RWPE1 (cell line): ENCODE measurements at regions not wholly inside any gene's neighbourhood (a gene's known extent, or its start where the extent isn't known, plus 50 kb on each side); places are given as distances from the start of the nearest gene placed in this dataset.

Experiments used
- CTCF ChIA-PET: fragments of 350-600 bp; sonication (Branson Sonifier 250); formaldehyde crosslinking; extraction: SDS; loops from one replicate; lab custom pipeline; 2021; lab: Yijun Ruan, JAX
- POLR2A ChIA-PET: fragments of 400-600 bp; formaldehyde crosslinking; extraction: SDS; loops from one replicate; lab custom pipeline; 2020; ENCODE audit warnings: antibody characterized with exemption; ENCODE audit not compliant: low non-redundant PET; lab: Yijun Ruan, JAX
- DNase-seq: peaks from one replicate; pipeline ENCODE4 v3.0.0; 2012; ENCODE audit warnings: low spot score
- H3K27ac ChIP-seq: fragments of 450-650 bp; 2 replicates; pipeline ENCODE4 v1.5.1; 2017
- CTCF ChIP-seq: fragments of 450-650 bp; conservative IDR thresholded peaks from 2 replicates; pipeline ENCODE4 v1.5.1; 2017; ENCODE audit warnings: low read depth, mild to moderate bottlenecking

GRCh38 chr6:132964868-132965382 lies 150.6 kb downstream of the RPS12 start:
- ChIA-PET CTCF (interaction anchor here (0.6 to 0.7 kb wide), 3 partner anchors 93 to 408 kb away, joined by 3 read pairs; no protein-coding TSS in a partner anchor), POLR2A (no interaction called here)
- TF ChIP-seq CTCF = no peak
- no peak for DNase-seq
- H3K27ac ChIP-seq = no peak overlapping the region

DNA sequence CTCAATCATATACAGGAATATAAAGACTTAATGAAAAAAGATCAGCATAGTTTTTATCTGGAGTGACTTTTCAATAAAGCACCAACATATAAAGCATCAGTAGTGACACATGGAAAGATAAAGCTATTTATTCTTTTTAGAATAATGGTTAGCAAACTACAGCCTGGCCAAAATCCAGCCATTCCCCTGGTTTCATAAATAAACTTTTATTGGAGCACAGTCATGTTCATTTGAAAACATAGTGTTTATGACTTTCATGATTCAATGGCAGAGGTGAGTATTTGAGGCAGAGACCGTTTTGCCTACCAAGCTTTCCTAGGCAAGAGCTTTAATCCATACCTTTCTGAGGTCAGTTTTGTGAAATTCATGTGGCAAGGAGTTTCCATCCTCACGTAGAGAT lies 153.5 kb downstream of the RPS12 start:
- POLR2A ChIA-PET = no interaction called here
- TF ChIP-seq CTCF = no peak
- no peak overlapping the region for H3K27ac ChIP-seq
- no peak for DNase-seq
- CTCF ChIA-PET = interaction anchor here (0.6 to 0.7 kb wide), 2 partner anchors 356 to 791 kb away, joined by 3 to 6 read pairs; no protein-coding TSS in a partner anchor

DNA sequence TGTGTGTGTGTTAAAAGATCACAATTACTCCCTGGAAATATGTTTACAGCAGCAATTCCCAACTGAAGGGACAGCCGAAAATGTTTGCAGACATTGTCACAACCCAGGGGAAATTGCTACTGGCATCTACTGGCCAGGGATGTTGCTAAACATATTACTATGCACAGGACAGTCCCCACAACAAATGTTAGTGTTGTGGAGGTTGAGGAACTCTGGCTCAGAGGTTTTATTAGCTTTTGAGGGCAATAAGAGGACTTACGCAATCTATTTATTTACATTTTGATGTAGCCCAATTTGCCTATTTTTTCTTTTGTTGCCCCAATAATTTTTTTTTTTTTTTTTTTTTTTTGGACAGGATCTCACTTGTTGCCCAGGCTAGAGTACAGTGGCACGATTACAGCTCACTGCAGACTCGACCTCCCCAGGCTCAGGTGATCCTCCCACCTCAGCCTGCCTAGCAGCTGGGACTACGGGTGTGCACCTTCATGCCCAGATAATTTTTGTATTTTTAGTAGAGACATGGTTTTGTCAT lies 154.1 kb downstream of the RPS12 start:
- TF ChIP-seq CTCF = no peak
- DNase-seq = no peak
- H3K27ac ChIP-seq = no peak overlapping the region
- ChIA-PET POLR2A (no interaction called here), CTCF (interaction anchor here (0.6 to 0.7 kb wide), 2 partner anchors 355 to 790 kb away, joined by 3 to 6 read pairs; no protein-coding TSS in a partner anchor)

DNA sequence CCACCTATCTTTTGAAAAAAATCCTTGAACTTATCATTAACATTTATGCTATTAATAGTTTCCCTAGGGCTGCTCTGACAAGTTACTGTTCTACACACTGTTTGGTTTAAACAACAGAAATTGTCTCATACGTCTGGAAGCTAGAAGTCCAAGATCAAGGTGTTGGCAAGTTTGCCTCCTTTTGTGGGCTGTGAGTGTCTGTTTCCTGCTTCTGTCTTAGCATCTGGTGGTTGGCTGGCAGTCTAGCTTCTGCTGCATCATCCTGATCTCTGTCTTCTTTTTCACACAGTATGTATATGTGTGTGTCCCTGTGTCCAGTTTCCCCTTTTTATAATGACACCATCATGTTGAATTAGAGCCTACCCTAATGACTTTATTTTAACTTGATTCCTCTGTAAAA lies 154.8 kb downstream of the RPS12 start:
- CTCF ChIA-PET = no interaction called here

GRCh38 chr6:132971676-132972075 lies 157.3 kb downstream of the RPS12 start:
- DNase-seq = no peak
- TF ChIP-seq CTCF = no peak
- ChIA-PET CTCF (interaction anchor here (0.6 to 0.7 kb wide), 2 partner anchors 202 to 566 kb away, joined by 4 to 10 read pairs; no protein-coding TSS in a partner anchor), POLR2A (no interaction called here)
- no peak overlapping the region for H3K27ac ChIP-seq

More for the DNA sequence above, 154.8 kb downstream of the RPS12 start:
- no peak overlapping the region for H3K27ac ChIP-seq
- TF ChIP-seq CTCF = no peak
- DNase-seq = no peak
- POLR2A ChIA-PET = no interaction called here

DNA sequence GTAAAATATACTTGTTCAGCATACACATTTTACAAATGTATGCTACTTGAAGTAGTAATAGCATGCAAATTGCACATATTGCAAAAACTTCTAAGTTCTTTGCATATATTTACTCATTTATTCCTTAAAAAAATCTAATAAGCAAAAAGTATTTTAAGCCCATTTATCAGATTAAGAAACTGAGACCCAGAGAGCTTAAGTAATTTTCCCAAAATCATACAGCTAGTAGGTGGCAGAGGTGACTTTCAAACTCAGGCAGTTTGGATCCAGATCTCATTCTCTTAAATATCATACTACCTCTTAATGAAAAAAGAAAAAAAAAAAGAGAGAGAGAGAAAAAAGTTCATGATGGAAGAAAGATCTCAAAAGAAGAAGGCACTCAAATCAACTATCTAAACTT lies 157.9 kb downstream of the RPS12 start:
- POLR2A ChIA-PET = no interaction called here
- CTCF ChIA-PET = interaction anchor here (0.6 to 0.7 kb wide), 2 partner anchors 91 to 565 kb away, joined by 3 to 10 read pairs; no protein-coding TSS in a partner anchor
- TF ChIP-seq CTCF = no peak
- H3K27ac ChIP-seq = no peak overlapping the region
- no peak for DNase-seq
